Tibial nerve (tissue), 4 donors: ENCODE measurements at regions not wholly inside any gene's neighbourhood (a gene's known extent, or its start where the extent isn't known, plus 50 kb on each side); places are given as distances from the start of the nearest gene placed in this dataset.

Experiments
- DNase-seq, 2 donors: peaks; one replicate each; pipeline ENCODE4 v3.0.0-alpha.2; 2019; ENCODE audit warnings: low spot score in 2 of 2
- H3K27ac ChIP-seq, 4 donors: fragments of 200-600 bp; sonication (generic) in 3 of 4; one replicate each; pipeline ENCODE4 v1.5.1; 2017 to 2019; ENCODE audit warnings: mild to moderate bottlenecking in 1 of 4
- H3K27me3 ChIP-seq, 2 donors: fragments of 200-600 bp; sonication (generic) in 1 of 2; one replicate each; pipeline versions ENCODE4 v1.5.1 to v1.6.0; 2017 to 2019
- H3K36me3 ChIP-seq, 3 donors: fragments of 200-600 bp; sonication (generic); one replicate each; pipeline ENCODE4 v1.5.1; 2018 to 2019
- H3K4me1 ChIP-seq, 4 donors: fragments of 200-600 bp; sonication (generic) in 3 of 4; one replicate each; pipeline ENCODE4 v1.5.1; 2017 to 2019
- H3K4me3 ChIP-seq, 4 donors: fragments of 200-600 bp; sonication (generic) in 3 of 4; one replicate each; pipeline ENCODE4 v1.5.1; 2017 to 2019; ENCODE audit warnings: mild to moderate bottlenecking in 1 of 4, moderate library complexity in 1 of 4
- H3K9me3 ChIP-seq, 4 donors: fragments of 200-600 bp; sonication (generic) in 3 of 4; one replicate each; pipeline ENCODE4 v1.5.1; 2017 to 2019
- EP300 ChIP-seq, 2 donors: sonication (generic); formaldehyde crosslinking; IDR thresholded peaks; one replicate each; pipeline ENCODE4 v1.6.1; 2017; ENCODE audit warnings: antibody characterized with exemption in 2 of 2, mild to moderate bottlenecking in 1 of 2
- POLR2A ChIP-seq, 2 donors: fragments of 450-650 bp; IDR thresholded peaks; one replicate each; pipeline ENCODE4 v1.6.1; 2017; ENCODE audit warnings: antibody characterized with exemption in 2 of 2, mild to moderate bottlenecking in 2 of 2, moderate library complexity in 2 of 2
- WGBS, 2 donors: methylation state at CpG; one replicate each; pipeline ENCODE4 v1.1.5; 2018; 5-methylcytosine and 5-hydroxymethylcytosine counted together
- TF ChIP-seq, protein P1 (sequence below), 5 experiments: fragments of 200-600 bp in 3 of 5; fragments of 450-650 bp in 2 of 5; sonication (generic) in 3 of 5; IDR thresholded peaks; one replicate each; pipeline ENCODE4 v1.5.1; 2016 to 2019; ENCODE audit warnings: antibody characterized with exemption in 5 of 5, mild to moderate bottlenecking in 3 of 5, moderate library complexity in 2 of 5

DNA sequence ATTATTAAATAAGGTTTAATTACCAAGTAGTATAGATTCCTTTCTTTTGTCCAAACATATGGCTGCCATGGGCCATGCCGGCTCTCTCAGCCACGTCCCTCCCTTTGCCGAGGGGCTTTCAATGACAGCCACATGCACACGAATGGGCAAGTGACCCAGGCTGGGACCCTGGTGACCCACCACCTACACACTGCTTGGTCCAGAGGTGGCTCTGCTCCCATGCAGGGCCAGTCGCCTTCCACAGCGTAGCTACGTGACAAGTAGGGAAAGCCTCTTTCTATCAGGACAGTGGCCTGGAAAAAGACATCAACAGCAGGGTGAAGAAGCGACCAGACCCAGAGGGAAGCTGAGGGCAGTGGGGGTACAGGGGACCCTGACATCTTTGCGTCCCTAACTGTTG lies 152.8 kb upstream of the CST7 start:
- TF ChIP-seq POLR2A (IDR thresholded peaks at IDR 0.05) (no peak), EP300 (IDR thresholded peaks at IDR 0.05) (no peak)
- TF ChIP-seq, protein P1, sequence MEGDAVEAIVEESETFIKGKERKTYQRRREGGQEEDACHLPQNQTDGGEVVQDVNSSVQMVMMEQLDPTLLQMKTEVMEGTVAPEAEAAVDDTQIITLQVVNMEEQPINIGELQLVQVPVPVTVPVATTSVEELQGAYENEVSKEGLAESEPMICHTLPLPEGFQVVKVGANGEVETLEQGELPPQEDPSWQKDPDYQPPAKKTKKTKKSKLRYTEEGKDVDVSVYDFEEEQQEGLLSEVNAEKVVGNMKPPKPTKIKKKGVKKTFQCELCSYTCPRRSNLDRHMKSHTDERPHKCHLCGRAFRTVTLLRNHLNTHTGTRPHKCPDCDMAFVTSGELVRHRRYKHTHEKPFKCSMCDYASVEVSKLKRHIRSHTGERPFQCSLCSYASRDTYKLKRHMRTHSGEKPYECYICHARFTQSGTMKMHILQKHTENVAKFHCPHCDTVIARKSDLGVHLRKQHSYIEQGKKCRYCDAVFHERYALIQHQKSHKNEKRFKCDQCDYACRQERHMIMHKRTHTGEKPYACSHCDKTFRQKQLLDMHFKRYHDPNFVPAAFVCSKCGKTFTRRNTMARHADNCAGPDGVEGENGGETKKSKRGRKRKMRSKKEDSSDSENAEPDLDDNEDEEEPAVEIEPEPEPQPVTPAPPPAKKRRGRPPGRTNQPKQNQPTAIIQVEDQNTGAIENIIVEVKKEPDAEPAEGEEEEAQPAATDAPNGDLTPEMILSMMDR (IDR thresholded peaks at IDR 0.05) = no peak
- DNase-seq = no peak

DNA sequence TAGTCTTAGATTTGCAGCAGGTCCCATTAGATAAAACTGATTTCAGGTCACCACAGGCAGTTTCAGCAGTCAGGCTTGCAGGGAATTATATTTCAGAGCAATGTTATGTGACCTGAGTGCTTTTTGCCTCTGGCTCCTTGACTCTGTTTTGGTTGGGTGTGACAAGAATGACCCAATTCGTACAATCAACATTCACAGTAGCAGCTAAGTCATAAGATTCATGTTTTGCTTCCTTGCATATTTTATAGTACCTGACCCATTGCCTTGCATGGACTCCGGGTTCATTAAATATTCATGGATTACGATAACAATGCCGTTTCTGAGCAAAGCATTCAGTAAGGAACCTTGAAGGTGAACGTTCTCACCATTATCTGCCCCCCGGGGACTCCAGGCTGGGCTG lies 152.0 kb upstream of the CST7 start:
- WGBS, 2 donors = 73 to 79% methylated on average over 6 of the region's 6 CpGs
- Histone ChIP-seq H3K36me3 (no peaks in the 10 kb centered on the region), H3K27me3 (no peaks in the 10 kb centered on the region), H3K27ac (no peak overlapping the region), H3K9me3 (no peaks in the 10 kb centered on the region), H3K4me3 (no peak overlapping the region), H3K4me1 (no peaks in the 10 kb centered on the region)
- no peak for DNase-seq
- no peak for TF ChIP-seq EP300 (IDR thresholded peaks at IDR 0.05)
- no peak for TF ChIP-seq POLR2A (IDR thresholded peaks at IDR 0.05)
- TF ChIP-seq, protein P1 (IDR thresholded peaks at IDR 0.05) = no peak

More for the DNA sequence above, 152.8 kb upstream of the CST7 start:
- Histone ChIP-seq H3K27me3 (no peaks in the 10 kb centered on the region), H3K36me3 (no peaks in the 10 kb centered on the region), H3K27ac (no peak overlapping the region), H3K4me3 (no peak overlapping the region), H3K4me1 (no peaks in the 10 kb centered on the region), H3K9me3 (no peaks in the 10 kb centered on the region)
- WGBS, 2 donors = 80 to 87% methylated on average over 9 of the region's 9 CpGs

DNA sequence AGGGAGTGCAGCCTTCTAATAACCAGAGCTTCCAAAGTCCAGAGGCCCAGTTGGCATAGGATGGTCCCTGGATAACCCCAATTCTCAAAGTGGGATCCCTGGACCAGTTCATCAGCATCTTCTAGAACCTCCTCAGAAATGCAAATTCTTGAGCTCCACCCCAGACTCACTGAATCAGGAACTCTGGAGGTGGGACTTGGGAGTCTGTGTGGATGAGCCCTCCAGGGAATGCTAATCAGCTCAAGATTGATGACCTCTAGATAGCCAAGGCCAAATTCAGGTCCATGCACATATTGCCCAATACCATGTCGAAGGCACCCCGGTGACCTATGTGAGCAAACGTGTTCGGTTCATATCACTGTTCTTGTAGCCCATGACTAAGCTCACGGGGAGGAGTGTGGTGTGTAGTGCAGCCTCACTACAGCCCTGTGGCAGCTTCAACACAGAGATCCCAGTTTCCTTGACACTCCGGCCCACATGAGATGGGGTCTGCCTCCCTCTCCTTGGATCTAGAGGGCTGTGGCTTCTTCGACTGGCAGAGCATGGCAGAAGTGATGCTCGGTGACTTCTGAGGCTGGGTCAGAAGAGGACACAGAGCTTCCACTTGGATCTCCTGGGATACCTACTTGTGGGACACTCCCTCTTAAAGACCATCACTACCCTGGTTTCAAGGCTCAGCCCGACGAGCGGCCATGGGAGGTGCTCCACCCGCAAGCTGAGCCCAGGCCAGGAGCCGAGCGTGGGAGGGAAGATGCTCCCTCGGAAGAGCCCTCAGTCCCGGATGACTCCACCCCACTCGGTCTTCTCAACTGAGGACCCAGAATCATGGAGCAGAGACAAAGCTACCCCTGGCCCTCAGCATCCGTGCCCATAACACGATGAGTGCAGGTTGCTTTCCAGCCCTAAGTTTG lies 151.1 kb upstream of the CST7 start:
- H3K4me1 ChIP-seq = no peaks in the 10 kb centered on the region
- no peaks in the 10 kb centered on the region for H3K9me3 ChIP-seq
- H3K27me3 ChIP-seq = no peaks in the 10 kb centered on the region
- no peaks in the 10 kb centered on the region for H3K36me3 ChIP-seq
- H3K27ac ChIP-seq = no peak overlapping the region
- TF ChIP-seq EP300 (IDR thresholded peaks at IDR 0.05) (no peak), POLR2A (IDR thresholded peaks at IDR 0.05) (no peak)
- TF ChIP-seq, protein P1 (IDR thresholded peaks at IDR 0.05) = no peak
- H3K4me3 ChIP-seq = no peak overlapping the region
- 91 to 94% methylated on average over 10 to 18 of the region's 19 CpGs for WGBS, 2 donors
- DNase-seq = no peak

DNA sequence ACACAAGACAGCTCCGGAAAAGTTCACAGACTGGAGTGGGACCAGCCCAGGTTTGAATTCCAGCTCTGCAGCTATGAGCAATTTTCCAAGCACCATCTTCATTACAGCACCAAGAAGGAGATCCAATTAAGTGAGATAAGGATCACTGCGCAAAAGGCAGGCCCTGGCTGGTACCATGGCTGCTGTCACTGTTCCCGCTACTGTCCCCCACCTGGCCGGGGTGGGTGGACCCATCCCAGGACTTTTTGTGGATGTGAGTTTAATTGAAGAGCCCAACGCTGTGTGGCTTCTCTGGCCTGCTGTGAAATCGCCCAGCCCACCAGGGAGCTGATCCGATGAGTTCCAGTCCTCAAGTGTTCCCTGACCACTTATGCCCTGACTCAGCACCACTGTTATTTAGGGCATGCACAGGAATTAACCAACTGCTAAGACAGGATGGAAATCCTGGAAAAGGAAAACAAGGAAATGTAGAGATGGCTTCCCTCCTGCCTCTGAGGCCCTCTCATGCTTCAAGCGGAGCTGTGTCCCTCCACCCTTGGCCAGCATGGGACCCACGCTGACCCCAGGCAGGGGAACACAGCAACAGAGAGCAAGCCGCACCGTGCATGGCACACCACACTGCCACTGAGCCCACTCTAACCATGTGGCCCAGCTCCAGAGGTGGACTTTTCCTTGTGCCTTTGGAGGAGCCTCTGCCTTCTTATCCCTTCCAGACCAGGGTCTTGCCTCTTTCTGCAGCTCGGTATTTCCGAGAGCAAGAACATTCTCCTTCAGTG lies 150.0 kb upstream of the CST7 start:
- Histone ChIP-seq H3K27me3 (no peaks in the 10 kb centered on the region), H3K27ac (no peak overlapping the region), H3K4me1 (no peaks in the 10 kb centered on the region), H3K4me3 (no peak overlapping the region), H3K36me3 (no peaks in the 10 kb centered on the region), H3K9me3 (no peaks in the 10 kb centered on the region)
- no peak for DNase-seq
- TF ChIP-seq EP300 (IDR thresholded peaks at IDR 0.05) (no peak), POLR2A (IDR thresholded peaks at IDR 0.05) (no peak)
- TF ChIP-seq, protein P1 (IDR thresholded peaks at IDR 0.05) = no peak
- WGBS, 2 donors = 86 to 90% methylated on average over 13 of the region's 13 CpGs
